SK-N-SH treated with all-trans-retinoic acid at 6 μM for 48 hours (cell line): ENCODE measurements at regions not wholly inside any gene's neighbourhood (a gene's known extent, or its start where the extent isn't known, plus 50 kb on each side); places are given as distances from the start of the nearest gene placed in this dataset.

ENCODE experiments used
- ZFP3 ChIP-seq: fragments of 250-450 bp; sonication (Bioruptor Pico); IDR thresholded peaks from 2 replicates; pipeline ENCODE4 v1.5.0; 2020; ENCODE audit warnings: mild to moderate bottlenecking, moderate library complexity
- TF ChIP-seq, protein P1 (sequence below): fragments of 250-450 bp; sonication (Bioruptor Pico); IDR thresholded peaks from 2 replicates; pipeline ENCODE4 v1.5.1; 2021; ENCODE audit warnings: mild to moderate bottlenecking, moderate library complexity

DNA sequence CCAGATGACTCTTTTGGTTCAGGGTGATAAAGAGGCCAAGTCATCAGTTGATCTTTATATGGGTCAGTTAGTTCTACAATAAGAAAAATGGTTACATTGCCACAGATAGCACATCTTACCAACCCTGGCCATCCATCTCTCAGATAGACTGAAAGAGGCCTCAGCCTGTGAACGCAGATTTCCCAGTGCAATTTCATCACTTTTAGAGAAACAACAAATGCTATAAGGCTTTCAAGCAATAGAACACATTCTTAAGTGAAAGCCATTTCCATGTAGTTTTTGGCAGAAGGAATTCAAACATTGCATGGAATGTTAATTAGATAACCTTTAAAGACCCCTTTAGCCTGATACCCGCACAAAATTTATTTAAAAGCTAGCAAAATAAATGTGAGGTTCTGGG, 200.6 kb upstream of the ZBTB20 start:
- no peak for TF ChIP-seq ZFP3 (CRISPR knock-in tag)
- TF ChIP-seq, protein P1, sequence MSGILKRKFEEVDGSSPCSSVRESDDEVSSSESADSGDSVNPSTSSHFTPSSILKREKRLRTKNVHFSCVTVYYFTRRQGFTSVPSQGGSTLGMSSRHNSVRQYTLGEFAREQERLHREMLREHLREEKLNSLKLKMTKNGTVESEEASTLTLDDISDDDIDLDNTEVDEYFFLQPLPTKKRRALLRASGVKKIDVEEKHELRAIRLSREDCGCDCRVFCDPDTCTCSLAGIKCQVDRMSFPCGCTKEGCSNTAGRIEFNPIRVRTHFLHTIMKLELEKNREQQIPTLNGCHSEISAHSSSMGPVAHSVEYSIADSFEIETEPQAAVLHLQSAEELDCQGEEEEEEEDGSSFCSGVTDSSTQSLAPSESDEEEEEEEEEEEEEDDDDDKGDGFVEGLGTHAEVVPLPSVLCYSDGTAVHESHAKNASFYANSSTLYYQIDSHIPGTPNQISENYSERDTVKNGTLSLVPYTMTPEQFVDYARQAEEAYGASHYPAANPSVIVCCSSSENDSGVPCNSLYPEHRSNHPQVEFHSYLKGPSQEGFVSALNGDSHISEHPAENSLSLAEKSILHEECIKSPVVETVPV (CRISPR knock-in tag): no peak
